HepG2 (cell line): ENCODE measurements at regions not wholly inside any gene's neighbourhood (a gene's known extent, or its start where the extent isn't known, plus 50 kb on each side); places are given as distances from the start of the nearest gene placed in this dataset.

Source experiments
- EZH2 ChIP-seq: conservative IDR thresholded peaks from 2 replicates; pipeline ENCODE4 v1.6.1; 2012; ENCODE audit warnings: mild to moderate bottlenecking, low read depth, low read length, moderate library complexity
- PLSCR1 ChIP-seq: sonication (generic); formaldehyde crosslinking; IDR thresholded peaks from 2 replicates; pipeline ENCODE4 v1.5.0; 2020; ENCODE audit warnings: missing genetic modification reagents, mild to moderate bottlenecking, borderline replicate concordance
- POLR2A ChIP-seq, 2 experiments: IDR thresholded peaks; 2 replicates each; pipeline ENCODE4 v1.6.1; 2011; ENCODE audit warnings: low read depth in 2 of 2, low read length in 2 of 2, mild to moderate bottlenecking in 1 of 2, moderate library complexity in 1 of 2; ENCODE audit not compliant: insufficient read depth in 1 of 2
- PRDM4 ChIP-seq: sonication (generic); formaldehyde crosslinking; IDR thresholded peaks from 2 replicates; pipeline ENCODE4 v1.9.0; 2021; ENCODE audit warnings: missing genetic modification reagents, borderline replicate concordance
- PREB ChIP-seq: sonication (generic); formaldehyde crosslinking; IDR thresholded peaks from 2 replicates; pipeline ENCODE4 v1.4.0; 2020; ENCODE audit warnings: missing genetic modification reagents
- REST ChIP-seq, 2 experiments: IDR thresholded peaks; 2 replicates each; pipeline ENCODE4 v1.6.1; 2011 to 2012; ENCODE audit warnings: low read length in 2 of 2, borderline replicate concordance in 1 of 2, low read depth in 1 of 2, mild to moderate bottlenecking in 1 of 2, moderate library complexity in 1 of 2
- TAF1 ChIP-seq: sonication (generic); formaldehyde crosslinking; IDR thresholded peaks from 2 replicates; pipeline ENCODE4 v1.4.0; 2020; ENCODE audit warnings: missing genetic modification reagents
- TAF15 ChIP-seq: fragments of 200-400 bp; formaldehyde crosslinking; IDR thresholded peaks from one replicate; pipeline ENCODE4 v1.6.1; 2018; ENCODE audit warnings: mild to moderate bottlenecking, low read depth, low read length; ENCODE audit not compliant: poor library complexity, severe bottlenecking
- THYN1 ChIP-seq: sonication (generic); formaldehyde crosslinking; IDR thresholded peaks from 2 replicates; pipeline ENCODE4 v1.8.1; 2023; ENCODE audit warnings: low read depth, mild to moderate bottlenecking, moderate library complexity, missing genetic modification reagents, borderline replicate concordance
- ZNF639 ChIP-seq: conservative IDR thresholded peaks from 2 replicates; pipeline ENCODE4 v1.6.1; 2018; ENCODE audit warnings: missing genetic modification reagents

- no peak for TF ChIP-seq REST (IDR thresholded peaks at IDR 0.05; ENCODE audit: borderline replicate concordance in 1 of 2, low read depth in 1 of 2, low read length in 2 of 2)
- TF ChIP-seq PLSCR1 (CRISPR knock-in tag), result no peak
- no peak for TF ChIP-seq POLR2A (IDR thresholded peaks at IDR 0.05; ENCODE audit: insufficient read depth in 1 of 2, low read depth in 2 of 2, low read length in 2 of 2)
- no peak for TF ChIP-seq TAF1 (CRISPR knock-in tag)
- TF ChIP-seq TAF15, result no peak
- no peak for TF ChIP-seq PREB (CRISPR knock-in tag)
- no peak for TF ChIP-seq PRDM4 (CRISPR knock-in tag)
- TF ChIP-seq ZNF639 (CRISPR knock-in tag), result no peak
- no peak for TF ChIP-seq THYN1 (CRISPR knock-in tag)
- no peak for TF ChIP-seq EZH2
Measured at GRCh38 chr2:35822716-35823115, 532.9 kb upstream of the CRIM1 start.
